HCT116 (cell line): ENCODE measurements at regions not wholly inside any gene's neighbourhood (a gene's known extent, or its start where the extent isn't known, plus 50 kb on each side); places are given as distances from the start of the nearest gene placed in this dataset.

Experiments used
- CEBPB ChIP-seq: IDR thresholded peaks from 2 replicates; pipeline ENCODE4 v1.6.1; 2012; ENCODE audit warnings: low read depth
- CTCF ChIP-seq, 3 experiments: fragments of 200-600 bp in 1 of 3; sonication (generic) in 1 of 3; IDR thresholded peaks in 2 of 3; conservative IDR thresholded peaks in 1 of 3; 2 replicates each; pipeline ENCODE4 v1.5.1; 2012 to 2017; ENCODE audit warnings: low read depth in 2 of 3, low read length in 2 of 3, antibody characterized with exemption in 1 of 3, borderline replicate concordance in 1 of 3, control low read depth in 1 of 3, mild to moderate bottlenecking in 1 of 3, mixed read lengths in 1 of 3, mixed run types in 1 of 3, moderate library complexity in 1 of 3; ENCODE audit not compliant: insufficient read depth in 1 of 3
- EZH2phosphoT487 ChIP-seq: fragments of 200-600 bp; IDR thresholded peaks from 2 replicates; pipeline ENCODE4 v1.6.1; 2018; ENCODE audit warnings: antibody characterized with exemption, borderline replicate concordance
- POLR2AphosphoS5 ChIP-seq: IDR thresholded peaks from 2 replicates; pipeline ENCODE4 v1.6.1; 2011; ENCODE audit warnings: mild to moderate bottlenecking, low read depth, low read length, moderate library complexity
- SP1 ChIP-seq: IDR thresholded peaks from 2 replicates; pipeline ENCODE4 v1.6.1; 2012; ENCODE audit warnings: low read depth
- YY1 ChIP-seq: IDR thresholded peaks from 2 replicates; pipeline ENCODE4 v1.6.1; 2011; ENCODE audit warnings: low read length, low read depth, moderate library complexity, mild to moderate bottlenecking; ENCODE audit not compliant: insufficient replicate concordance; ENCODE audit errors: extremely low read depth

GRCh38 chr6:128724738-128725137 is 158.2 kb upstream of the LAMA2 start:
- TF ChIP-seq EZH2phosphoT487: no peak
- TF ChIP-seq CTCF (IDR thresholded peaks at IDR 0.05 in 2 of 3, conservative IDR thresholded peaks at IDR 0.05 in 1 of 3; ENCODE audit: borderline replicate concordance in 1 of 3, insufficient read depth in 1 of 3, low read depth in 2 of 3, low read length in 2 of 3): no peak
- no peak for TF ChIP-seq SP1
- TF ChIP-seq POLR2AphosphoS5: no peak
- no peak for TF ChIP-seq YY1
- TF ChIP-seq CEBPB: no peak
